Medulla oblongata (tissue), 1 donor: ENCODE measurements at regions not wholly inside any gene's neighbourhood (a gene's known extent, or its start where the extent isn't known, plus 50 kb on each side); places are given as distances from the start of the nearest gene placed in this dataset.
"Not testable (repeated sequence)": the region's sequence is repeated elsewhere in the genome, so short reads cannot be mapped to it uniquely, and the experiment has no call there.

ENCODE experiments used
- DNase-seq: peaks from one replicate; pipeline ENCODE4 v3.0.0-alpha.2; 2015; ENCODE audit errors: extremely low spot score

DNA sequence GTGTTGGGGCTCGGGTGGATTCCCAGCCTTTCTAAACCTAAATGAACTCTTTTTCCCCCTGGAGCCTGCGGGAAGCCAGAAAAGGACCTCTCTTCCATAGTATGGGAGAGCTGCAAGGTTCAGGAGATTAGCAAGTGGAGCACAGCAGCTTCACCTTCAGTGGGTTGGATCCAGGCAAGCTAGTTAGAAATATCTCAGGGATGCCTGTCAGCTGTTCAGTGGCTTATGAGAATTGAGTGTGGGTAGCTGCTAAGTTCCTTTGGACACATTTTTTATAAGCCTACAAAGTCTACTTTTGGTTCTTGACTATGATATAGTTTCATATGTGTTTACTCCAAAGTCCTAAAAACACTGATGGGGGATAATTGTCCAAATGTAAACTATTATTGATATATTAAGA, 642.1 kb downstream of the EPM2A start:
- DNase-seq = no peak

DNA sequence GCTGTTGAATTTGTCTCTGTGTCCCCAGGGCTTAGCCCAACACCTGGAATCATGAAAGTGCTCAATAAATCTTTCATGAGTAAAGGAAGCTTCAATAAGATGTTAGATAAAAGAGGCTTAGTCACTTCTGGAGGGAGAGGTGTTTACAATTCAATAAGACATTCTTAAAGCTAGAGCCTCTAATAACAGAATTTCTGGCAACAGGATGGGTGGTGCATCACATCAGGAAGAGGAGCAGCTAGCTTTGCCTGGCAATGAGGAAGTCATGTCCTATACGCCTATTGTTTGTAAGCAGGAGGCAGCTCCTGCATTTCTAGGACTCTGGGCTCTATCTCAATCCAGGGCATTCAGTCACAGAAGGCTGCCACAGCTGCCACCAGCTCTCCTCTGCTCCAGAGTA, 638.5 kb downstream of the EPM2A start:
- no peak for DNase-seq

DNA sequence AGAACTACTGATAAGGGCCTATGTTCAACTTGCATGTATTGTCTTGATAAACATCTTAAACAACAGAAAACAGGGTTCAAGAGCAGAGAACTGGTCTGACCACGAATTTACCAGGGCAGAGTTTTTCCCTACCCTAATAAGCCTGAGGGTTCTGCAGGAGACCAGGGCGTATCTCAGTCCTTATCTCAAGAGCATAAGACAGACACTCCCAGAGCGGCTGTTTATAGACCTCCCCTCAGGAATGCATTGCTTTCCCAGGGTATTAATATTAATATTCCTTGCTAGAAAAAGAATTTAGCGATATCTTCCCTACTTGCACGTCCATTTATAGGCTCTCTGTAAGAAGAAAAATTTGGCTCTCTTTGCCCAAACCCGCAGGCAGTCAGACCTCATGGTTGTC, 637.2 kb downstream of the EPM2A start:
- not testable (repeated sequence) for DNase-seq

DNA sequence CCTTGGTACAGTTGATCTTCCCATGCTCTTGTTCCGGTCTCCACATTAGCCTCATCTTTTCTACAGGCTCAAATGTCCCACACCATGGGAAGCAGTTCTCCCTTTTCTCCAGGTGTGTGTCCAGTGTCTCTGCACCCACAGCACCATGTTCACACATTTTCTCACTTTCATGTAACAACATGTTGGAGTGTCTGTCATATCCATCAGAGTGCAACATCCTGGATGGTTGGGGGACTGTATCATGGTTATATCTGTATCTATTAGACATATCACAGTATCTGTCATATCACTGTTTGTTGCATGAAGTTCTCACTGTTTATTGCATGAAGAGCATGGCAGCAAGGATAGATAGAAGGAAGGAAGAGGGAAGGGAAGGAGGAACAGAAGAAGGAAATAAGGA, 635.6 kb downstream of the EPM2A start:
- DNase-seq = no peak

DNA sequence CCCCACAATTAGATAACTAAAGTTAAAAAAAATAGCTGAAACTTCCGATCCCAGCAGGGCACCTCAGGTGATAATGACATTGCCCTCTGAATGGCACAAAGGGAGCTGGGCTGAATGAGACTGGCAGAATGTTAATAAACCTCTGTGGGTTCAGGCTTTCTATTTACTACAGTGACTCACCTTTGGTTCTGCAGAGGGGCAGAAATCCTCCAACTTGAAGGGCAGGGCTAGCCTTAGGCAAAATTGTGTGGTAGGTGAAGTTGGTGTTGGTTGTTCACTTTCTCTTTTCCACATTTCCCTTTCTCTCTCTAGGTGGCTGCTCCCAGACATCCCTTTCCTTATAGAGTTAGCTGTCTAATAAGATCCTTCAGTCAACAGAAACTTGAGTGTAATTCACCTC, 625.2 kb downstream of the EPM2A start:
- DNase-seq = no peak

DNA sequence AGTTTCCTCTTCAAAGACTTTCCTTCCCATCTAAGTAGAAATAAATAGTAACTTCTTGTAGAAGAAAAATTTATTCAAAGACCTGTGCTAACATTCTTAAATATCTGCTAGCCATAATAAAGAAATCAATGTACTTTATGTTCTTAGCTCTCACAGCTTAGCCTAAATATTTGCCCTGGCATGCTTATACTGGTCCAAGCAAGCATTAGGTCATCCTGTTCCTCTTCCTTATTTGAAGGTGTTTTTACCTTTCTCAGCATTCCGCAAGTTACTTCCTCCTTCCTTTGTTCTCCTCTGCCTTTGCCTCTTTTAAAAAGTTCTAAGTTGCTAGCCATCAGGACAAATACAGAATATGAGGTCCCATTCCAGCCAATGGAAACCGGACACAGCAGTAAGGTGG, 623.9 kb downstream of the EPM2A start:
- not testable (repeated sequence) for DNase-seq

DNA sequence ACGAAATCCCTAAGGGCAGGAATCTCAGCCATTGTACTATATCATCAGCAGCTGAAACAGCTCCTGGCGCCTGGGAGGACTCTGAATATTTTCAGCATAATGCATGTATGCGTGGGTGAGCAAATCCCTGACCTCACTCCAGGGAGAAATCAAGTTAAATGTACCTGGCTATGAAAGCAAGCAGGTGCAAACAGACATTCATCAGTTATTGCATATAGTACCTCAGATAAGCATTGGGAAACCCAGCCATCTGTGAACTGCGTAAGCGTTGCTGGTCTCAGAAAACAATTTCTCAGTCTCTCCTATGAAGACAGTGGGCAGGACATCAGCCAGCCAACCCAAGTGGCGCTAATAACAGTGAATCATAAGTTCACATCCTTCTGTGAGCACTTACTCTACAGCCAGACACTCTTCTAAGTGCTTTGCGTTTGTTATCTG, 622.6 kb downstream of the EPM2A start:
- no peak for DNase-seq

DNA sequence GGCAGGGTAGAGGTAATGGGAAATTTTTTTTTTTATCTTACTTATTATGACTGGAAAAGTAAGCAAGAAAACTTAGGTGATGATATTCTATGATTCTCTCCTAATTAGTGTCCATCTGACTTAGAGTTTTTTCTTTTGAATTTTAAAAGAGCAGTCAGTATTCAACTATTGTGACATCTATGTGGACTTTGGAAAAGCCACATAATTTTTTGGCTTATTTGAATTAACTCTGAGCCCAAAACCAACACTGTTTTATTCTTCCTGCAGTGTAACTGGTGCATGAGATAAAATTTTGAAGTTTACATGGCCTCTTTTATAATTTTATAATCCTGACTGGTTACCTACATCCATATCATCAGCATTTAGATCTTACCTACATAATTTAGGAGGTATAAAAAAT, 619.7 kb downstream of the EPM2A start:
- DNase-seq = no peak

DNA sequence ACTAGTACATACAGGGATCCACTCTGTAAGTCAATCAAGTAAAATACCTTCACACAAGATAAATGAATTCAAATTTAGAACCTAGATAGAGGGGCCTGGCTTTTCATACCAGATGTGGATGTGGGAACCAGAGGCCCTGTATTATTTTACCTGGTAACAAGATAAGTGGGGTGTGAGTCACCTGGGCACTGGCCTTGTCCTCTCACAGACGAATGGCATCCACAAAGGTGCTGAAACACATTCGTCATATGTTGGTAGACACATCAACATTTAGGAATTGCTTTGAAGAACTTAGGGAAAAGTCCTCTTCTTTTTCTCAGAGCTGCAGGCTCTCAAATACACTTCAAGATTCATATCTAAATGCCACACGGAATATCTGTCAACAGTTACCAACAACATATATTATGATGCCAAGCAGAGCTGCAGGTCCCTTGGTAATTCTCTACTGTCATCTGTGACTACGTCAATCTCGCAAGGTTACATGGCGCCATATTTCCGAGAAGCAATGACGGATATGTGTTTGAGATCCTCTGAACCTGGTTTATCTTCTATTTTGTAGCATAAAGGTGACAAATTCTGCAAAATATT, 618.6 kb downstream of the EPM2A start:
- DNase-seq = no peak

DNA sequence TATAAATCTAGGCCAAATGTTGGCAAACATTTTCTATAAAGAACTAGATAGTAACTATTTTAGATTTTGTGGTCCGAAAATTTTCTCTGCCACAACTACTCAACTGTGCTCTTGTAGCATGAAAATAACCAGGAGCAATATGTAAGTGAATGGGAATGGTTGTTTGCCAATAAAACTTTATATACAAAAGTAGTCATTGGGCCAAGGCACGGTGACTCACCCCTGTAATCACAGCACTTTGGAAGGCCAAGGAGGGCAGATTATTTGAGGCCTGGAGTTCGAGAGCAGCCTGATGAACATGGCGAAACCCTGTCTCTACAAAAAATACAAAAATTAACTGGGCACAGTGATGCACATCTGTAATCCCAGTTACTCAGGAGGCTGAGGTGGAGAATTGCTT, 617.1 kb downstream of the EPM2A start:
- DNase-seq = no peak

DNA sequence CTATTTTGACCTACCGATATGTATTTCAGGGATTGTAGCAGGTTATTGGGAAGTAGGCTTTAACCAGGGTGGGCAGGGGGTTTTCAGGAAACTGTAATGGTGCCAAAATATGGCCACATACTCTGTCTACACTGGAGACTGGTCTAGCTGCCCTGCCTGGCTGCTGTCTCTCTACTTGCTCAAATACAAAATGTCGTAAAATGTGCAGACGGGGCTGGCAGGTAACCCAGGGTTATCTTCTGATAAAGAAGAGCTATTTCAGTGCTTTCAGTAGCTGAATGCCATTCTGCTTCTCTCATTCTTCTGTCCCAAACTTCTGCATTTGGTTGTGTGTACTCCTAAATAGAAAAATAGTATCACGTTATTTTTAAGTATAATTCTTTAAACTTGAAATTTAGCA, 616.2 kb downstream of the EPM2A start:
- DNase-seq = no peak

DNA sequence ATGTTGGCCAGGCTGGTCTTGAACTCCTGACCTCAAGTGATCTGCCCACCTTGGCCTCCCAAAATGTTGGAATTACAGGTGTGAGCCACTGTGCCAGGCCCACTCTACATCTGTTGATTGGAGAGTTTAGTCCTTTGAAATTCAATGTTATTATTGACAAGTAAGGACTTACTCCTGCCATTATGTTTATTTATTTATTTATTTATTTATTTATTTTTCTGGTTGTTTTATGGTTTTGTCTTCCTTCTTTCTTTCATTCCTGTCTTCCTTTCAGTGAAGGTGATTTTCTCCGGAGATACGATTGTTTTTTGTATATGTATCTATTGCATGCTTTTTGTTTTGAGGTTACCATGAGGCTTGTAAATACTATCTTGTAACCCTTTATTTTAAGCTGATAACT, 602.6 kb downstream of the EPM2A start:
- DNase-seq = no peak

DNA sequence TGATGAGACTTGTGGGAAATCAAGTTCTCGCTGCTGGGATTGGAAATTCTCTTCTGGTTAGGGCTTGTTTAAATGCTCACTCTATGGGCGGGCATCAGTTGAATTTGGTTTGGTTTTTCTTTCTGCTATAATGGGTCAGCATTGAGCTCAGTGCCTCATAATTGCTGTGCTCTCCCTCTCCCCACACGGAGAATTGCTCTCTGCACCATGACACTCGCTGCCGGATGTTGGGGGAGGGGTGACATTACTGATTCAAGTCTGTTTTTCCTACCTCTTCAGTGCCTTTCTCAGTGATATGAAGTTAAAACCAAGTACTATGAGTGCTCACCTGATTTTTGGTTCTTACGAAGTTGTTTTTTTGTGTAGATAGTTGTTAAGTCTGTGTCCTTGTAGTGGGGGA, 599.6 kb downstream of the EPM2A start:
- no peak for DNase-seq

DNA sequence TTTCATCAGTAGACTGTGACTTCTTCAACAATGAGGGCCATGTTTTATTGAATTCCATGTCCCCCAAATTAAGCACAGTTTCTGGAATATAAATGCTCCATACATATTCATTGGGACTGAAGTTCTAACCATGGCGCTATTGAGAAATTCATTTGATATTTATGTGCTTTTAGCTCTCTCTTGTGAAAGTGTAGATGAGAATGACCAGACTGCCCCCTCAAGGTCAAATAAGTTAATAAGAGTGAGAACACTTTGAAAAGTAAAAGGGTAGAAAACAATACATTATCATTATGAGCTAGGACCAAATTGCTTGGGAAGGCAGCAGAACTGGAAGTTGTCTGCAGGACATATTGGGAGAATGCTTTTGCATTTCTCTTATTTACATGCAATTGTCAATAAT, 597.9 kb downstream of the EPM2A start:
- DNase-seq = no peak

DNA sequence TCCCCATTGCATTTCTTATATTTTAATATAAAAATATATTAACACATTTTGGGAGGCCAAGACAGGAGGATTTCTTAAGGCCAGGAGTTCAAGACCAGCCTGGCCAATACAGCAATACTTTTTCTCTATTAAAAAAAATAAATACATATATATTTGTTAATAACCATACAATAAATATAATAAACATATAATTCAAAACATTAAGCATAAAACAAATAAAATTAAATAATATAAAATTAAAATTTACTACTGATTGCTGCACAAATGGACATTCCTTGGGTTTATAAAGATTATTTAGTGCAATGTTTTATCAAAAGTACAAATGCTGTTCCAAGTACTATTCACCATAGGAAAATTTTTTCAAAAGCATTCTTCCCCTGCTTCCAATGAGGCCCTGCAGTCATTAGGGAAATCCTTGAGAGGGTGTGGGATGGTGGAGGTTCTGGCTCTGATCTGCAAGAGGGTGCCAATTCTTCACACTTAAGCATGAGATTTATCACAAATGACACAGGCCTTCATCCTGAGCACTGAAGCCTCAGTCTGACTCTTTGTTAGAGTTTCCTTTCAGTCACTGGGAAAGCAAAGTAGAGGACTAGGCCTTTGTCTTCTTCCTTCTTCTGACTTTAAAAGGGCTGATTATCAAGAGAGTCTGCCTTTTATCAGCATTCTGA, 596.7 kb downstream of the EPM2A start:
- no peak for DNase-seq

DNA sequence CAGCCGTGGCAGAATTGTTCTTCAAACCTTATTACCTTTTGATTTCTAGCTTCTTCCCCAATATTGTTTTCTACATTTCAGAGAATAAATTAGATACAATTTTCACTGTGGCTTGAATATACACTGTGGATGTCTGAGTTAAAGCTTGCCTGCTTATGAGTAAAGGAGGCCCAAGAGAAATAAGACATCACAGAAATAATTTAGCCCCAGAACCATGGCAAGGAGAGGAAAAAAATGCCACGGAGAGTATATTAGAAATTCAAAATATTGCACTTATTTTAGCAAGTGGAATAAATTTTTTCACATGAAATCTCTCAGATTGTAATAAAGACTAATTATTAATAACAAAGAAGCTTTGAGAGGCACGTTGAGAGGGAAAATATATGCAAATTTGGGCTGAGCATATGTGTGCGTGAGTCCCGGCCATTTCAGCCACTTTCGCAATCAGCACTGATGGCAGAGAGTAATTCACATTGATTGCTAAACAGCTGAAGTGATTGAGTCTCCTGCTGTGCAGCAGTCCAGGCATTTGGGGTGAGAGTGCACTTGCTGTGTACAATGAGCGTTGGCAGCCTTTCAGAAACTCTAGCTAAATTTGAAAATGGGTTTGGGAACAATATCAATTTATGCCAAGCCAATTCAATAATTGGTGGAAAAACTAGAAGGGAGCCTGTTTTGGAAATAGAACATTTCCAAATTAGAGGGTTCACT, 596.0 kb downstream of the EPM2A start:
- DNase-seq = no peak

DNA sequence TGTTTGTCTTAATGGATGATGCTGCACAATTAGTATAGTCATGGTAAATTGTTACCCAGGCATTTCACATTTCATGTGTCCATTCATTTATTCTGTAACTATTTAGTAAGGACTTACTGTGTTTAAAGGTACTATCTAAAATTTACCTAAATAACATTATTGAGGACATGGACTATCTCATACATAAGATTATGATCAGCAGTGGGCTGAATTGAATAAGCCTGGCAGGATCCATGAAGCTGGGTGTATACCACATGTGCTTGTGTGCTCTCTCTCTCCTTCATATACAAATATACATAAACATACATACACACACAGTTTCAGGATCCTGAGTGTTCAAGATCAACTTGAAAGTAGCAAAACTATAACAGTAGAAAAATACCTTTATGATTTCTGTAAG, 595.4 kb downstream of the EPM2A start:
- DNase-seq = no peak

DNA sequence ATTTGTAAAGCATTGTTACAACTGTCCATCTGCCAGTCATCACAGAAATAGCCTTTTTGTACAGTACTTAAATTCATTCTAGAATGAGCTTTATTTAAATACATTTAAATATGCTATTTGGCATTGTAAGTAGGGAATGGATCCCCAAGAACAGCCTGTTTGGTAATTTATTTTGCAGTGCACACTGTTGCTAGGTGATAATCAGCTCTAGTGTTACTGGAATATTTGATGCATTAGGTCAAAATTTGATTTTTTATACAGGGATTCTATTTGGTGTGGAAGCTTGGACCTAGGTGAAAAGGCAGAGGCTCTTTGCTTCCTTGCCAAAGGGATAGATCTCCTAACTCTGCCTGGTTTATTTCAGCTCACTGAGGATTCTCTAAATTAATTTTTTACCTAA, 593.7 kb downstream of the EPM2A start:
- DNase-seq = no peak

DNA sequence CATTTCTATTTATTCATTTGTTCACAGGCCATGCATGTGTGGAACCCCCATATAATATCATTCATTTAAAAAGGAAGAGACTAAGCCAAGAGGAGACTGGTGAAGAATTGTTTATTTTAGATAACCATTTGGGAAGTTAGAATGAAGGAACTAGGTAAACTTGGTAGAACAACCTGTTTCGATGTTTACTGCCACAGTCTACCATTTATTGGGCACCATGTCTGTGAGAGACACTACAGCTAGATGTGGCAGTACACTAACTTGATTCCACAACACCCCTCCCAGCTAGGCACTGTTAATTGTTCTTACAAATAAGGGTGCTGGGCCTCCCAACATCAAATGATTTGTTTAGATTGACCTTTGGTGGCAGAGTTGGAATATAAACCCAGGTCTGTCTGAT, 592.4 kb downstream of the EPM2A start:
- no peak for DNase-seq

DNA sequence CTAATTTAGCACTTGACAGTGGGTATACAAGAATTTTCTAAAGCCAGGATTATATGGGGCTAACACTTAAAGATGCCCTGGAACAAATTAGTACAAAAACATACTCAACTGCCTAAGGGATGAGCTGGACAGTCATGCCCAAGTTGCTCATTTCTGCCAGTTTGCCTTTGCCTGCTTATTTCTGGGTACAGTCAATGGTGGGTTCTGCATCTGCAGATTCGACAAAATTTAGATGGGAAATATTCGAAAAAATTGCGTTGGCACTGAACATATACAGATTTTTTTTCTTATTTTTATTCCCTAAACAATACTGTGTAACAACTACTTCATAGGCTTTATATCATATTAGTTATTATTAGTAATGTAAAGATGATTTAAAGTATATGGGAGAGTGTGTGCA, 591.9 kb downstream of the EPM2A start:
- no peak for DNase-seq

DNA sequence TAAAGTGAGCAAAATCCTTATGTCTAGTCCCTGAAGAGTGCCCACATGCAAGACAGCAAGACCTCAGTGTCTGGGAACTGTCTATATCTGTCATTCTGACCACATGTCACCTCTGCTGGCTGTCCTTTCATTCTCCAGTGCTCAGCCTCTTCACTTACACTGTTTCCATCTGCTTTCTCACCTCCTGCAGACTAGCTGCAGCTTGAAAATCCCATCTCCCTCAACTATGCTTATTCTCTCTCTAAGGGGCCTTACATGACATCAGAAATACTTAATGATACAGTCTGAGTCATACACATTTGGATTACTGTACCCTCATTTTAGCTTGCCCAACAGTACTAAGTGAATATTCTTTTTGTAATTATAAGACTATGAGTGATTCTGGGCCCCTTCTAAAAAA, 587.8 kb downstream of the EPM2A start:
- no peak for DNase-seq

DNA sequence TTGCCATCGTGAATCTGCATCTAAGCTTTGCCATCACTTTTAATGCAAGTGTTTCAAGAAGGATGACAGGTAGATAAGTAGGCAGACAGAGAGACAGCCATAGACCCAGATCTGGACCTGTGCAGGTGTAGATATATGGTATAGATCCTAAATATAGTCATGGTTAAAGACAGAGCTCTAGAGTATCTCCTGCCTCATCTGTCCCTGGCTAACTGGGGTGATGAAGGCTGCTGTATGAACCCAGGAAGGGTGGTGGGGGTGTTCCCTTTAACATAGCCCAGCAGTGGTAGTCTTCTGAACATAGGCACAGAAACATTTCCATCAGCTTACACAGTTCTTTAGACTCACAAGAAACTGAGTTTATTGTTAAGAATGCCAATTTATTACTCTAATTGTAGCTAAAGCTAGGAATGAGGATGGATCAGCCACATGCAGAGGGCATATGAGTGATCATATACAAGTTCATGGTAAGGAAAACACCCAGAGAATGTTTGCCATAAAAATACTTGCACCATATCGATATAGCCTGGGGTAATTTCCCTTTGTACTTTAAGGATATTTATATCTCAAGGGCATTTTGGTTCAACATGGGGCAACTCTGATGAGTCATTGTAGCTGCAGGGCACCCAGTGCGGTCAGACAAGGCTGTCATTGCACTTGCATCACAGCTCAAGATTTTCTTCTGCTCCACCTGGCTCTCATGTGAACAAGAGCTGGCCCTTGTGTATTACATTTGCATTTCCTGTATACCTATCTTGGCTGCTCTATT, 587.2 kb downstream of the EPM2A start:
- DNase-seq = no peak

DNA sequence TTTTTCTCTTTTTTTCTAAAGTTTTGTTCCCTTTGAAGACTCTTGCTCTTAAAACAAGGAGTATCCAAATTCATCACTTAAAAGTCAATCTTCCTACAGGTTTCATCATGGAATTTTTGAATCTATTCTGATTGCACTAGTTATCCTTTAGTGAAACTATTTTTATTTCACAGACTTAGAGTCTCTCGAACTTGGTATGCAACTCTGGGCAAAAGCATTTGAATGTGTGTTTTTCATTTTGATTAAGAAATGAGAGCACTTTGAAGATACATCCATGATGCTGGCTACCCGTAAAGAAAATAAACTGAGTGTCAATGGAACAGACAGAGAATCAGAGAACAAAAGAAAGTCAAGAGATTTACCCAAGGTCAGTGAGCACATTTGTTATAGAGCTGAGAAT, 586.5 kb downstream of the EPM2A start:
- DNase-seq = no peak
